Glomerular visceral epithelial cell (primary cell): ENCODE measurements at regions not wholly inside any gene's neighbourhood (a gene's known extent, or its start where the extent isn't known, plus 50 kb on each side); places are given as distances from the start of the nearest gene placed in this dataset.

Experiments
- DNase-seq: peaks from one replicate; pipeline ENCODE4 v3.0.0-alpha.2; 2016; ENCODE audit errors: extremely low spot score

DNA sequence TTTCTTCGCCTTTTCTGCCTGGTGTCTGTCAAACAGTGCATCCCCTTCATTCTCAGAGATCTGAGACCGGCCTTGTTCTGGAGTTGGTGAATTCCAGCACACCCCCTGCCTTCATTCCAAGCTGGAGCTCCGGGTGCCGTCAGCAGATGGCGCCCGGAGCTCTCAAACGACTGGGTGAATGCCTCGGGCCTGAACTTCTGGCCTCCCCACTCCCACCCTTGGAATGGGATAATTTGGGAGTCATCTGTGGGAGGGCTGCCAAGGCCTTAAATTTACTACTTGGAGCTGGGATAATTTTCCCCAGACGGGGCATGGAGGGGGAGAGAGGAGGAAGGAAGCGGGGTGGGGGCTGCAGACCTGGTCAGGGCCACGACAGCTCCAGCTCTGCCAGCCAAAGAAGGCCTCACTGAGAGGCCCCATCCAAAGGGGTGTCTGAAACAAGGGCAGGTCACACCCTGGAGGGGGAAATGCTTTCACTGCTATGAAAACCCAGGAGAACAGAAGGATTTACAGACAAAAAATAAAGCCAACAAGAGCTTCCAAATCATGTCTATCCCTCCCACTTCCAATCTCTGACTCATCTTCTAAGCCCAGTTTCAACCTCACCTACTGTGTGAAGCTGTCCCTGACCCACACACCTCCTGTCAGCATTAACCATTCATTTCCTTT is 187.9 kb downstream of the OPA1 start:
- peak; percentile 77 for DNase-seq

DNA sequence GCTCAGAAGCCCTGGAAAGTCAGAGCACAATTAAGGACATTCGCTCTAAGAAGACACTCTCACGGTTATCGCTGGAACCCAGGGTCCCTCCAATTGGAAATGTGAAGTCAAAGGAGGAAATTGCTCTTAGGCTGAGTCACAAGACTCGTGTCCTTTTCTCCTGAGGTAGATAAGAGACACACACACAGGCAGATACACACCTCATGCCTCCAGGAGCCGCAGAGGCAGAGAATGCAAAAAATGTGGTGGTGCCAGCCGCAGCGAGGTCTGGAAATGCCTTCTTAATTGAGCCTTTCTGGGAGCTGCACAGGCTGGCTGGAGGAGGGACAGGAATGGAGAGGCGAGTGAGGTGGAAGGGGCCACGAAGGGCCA is 189.3 kb downstream of the OPA1 start:
- peak; percentile 93 for DNase-seq

DNA sequence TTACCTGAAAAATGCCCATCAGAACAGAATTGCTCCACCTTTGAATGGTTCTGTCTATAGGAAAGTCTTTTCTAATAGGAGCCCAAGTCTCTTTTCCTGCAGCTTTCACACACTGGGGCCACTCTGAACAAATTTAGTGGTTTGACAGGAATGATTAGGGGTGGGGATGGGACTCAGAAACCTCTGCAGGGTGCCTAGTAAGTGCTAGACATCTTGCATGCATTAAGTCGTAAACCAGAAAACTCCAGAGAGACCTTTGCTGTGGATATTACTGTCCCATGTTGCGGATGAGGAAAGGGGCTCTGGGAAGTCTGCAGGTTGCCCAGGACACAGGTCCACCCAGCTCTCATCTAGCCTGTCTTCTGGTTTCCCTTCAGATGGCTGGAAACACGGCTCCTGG is 189.7 kb downstream of the OPA1 start:
- no peak for DNase-seq

DNA sequence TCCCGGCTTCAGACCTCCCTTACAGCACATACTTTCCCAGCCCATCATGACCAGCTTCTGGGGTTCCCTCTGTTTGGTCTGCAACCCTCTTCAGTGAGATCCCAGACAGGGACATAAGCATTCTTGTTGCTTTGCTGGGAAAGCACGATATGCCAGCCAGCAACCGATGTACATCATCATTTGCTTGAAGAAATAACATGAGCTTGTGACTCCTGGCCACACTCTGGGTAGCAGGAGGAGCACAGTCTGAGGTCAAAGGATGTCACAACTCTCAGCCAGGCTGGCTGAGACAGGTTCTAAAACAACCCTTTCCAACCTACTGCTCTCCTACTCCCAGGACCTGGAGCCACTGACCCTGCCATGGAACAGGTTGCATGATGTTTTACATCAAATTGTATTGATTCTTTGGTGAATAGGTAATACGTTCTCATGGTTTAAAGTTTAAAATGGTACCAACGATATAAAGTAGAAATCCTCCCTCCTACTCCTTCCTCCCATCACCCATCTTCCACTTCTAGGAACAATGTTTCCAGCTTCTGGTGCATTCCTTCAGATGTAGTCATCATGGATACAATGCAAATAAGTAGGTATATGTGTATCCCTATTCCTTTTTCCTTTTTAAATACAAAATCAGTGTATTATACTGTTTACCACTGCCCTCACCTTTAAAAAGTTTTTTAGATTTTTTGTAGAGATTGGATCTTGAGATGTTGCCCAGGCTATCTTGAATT is 190.3 kb downstream of the OPA1 start:
- DNase-seq, result peak; percentile 39

DNA sequence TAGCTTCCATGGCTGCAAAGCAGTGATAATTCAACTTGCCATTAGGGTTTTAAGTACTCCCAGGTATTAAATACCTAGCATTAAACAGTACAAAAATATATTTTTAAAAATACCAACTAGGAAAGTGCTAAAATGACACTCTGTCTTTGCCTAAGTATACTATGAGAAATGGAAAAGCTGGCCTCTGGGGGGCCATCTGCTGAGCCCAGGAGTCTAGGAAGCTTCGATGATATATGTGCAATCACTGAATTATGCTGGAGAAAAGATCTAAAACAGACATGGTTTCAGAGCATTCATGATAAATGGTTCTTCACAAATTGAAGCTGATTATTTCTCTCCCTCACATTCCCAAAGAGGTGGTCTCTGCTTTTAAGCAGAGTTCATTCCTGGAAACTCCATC is 191.8 kb downstream of the OPA1 start:
- DNase-seq, result no peak

DNA sequence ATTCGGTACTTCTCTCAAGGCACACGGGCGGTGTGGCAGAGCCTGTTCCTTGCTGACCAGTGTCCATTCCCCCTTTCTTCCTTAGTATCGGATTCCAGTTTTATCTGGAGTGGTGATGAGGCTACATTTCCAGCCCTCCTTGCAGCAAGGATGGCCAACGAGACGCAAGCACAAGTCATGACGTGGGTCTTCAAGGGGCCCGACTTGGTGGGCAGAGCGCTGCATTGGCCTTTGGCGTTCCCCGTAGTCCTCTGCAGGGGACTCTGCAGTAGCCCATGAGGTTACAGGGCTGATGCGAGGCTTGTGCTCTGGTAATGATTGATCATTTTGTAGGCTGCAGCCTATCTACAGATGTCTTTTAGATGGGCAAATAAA is 194.5 kb downstream of the OPA1 start:
- no peak for DNase-seq

DNA sequence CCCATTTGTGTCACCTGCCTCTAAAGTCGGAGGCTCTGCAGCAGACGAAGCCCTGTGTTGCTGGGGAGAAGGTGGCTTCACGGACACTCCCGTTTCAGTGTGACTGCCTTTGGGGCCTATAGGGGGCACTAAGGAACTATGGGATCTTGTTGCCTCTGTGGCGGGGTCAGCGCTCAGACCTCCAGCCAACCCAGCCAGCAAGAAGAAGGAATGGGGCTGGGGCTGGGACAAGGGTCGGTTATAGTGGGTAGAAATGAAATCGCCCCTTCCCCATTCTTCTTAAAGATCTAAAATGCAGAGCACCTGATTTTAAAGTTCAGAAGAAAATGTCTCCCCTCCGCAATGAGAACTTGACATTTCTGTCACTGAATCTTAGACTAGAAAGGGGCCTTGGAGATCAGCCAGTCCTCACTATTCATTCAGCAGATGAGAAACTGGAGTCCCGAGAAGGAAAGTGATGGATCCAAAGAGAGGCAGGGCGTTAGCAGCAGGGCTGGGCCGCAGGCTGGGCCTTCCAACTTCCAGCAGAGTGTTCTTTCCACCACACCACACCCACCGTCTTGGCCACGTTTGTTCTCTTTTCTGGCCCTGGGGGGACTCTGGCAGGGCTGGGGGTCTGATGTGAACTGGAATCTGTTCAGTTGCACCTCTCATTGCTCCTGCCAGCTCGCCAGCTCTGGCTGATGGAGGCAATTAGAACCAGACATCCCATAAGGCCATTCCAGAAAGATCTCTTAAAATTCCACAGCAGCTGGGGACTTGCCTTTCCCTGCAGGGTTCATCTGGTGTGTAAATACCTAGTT is 195.4 kb downstream of the OPA1 start:
- DNase-seq, result peak; percentile 51

DNA sequence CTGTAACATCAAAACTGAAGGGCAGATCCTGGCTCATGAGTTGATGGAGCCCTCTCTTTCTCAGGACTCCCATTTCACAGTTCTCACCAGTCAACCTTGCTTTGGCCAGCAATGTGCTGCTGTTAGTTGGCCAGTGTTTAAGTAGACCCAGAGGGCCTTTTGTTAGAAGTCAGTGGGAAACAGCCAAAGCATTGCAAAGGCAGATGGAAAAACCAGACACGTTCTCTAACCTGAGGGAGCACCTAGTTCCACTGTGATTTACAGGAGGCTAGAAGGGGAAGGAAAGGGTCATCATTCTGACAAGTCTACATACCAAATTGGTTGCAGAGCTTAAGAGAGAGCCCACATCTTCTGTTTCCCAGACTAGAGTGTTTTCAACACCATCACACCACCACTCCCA is 196.4 kb downstream of the OPA1 start:
- DNase-seq, result no peak

DNA sequence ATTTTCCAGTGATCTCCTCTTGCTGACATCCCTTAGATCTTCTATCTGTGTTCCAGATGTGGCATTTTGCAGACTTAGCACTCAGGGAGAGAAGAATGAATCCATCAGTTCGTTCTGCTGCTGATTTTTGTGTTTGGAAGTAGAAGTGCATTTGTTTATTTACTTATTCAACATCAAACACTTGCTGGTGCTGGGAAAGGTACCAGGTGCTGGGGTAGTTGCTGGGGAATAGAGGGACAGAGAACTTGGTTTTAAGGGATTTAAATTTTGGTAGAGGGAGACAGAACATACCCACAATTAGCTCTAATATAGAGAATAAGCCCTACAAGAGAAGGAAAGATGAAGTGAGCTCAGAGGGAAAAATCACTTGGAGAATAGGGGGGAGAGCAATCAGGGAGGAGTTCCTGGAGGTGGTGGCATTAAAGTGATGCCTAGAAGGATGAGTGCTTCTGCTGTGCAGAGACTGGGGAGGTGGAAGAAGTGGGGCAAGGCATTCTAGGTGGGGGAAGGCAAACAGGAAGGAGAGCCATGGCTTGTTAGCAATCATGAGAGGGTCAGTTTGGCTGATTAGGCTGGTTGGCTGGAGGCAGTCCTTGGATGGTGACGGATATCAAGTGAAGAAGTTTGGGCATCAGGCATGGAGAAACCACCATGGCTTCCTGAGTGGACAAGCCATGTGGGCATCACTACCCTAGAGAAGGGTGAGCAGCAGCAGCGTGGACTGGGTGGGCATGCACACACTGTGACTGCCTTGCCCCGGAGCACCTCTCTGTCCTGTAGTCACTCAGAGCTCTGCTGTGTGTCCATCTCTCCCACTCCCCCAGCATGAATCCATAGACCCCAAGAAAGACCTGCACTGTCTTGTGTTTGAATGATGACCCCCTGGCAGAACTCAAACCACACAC is 197.3 kb downstream of the OPA1 start:
- DNase-seq, result no peak

DNA sequence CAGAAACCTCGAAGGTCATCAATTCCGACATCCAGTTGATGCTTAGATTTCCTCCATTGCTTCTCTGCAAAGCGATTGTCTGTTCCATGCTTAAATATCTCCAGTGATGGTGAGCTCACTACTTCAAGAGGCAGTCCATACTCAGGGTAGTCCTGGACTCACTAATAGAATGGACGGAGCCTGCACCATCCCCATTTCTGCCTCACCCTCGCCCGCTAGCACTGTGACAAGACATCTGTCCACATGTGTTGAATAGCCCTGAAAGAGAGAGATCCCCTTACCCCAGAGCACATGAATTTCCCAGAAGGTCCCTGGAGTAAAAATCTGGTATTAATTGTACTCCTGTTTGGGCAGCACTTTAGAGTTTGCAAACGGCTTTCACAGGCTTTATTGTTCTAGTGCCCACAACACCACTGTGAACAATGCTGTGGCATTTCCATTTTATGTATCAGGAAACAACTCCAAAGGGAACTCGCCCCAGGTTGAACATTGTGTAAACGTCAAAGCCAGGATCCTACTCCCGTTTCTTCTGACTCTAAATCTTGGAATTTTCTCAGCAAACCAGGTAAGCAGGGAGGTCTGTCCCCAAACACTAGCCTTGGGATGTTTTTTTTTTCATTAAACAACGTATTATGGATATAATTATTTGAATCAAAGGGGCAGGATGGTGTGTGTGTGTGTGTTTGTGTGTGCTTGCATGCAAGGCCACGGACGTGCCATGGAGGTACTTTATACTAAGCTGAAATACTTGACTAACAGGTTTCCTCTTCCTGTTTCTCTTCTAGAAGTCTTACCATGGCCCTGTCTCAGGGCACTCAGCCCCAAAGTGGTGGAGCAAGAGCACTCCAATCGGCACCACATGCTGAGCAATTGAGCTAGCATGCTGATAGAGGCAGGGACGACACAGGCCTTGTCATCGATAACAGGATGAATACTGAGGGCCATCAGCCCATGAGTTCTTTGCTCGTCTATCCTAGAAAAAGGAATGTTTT is 198.3 kb downstream of the OPA1 start:
- no peak for DNase-seq

DNA sequence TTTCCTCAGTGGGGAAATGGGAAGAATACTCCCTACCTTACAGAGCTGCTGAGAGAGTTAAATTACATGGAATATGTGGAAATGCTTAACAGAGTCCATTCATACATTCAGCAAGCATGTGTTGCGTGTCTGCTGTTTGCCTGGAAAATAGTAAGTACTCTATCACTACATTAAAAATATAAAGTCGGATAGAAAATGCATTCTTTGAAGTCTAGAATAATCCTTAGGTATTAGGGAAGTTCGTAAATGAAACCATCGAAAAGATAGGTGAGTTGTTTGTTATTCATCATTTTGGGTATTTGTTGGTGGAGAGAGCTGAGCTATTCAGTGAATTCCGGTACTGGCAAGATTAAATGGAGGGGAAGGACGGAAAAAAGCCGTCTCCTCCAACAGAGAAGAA is 200.1 kb downstream of the OPA1 start:
- no peak for DNase-seq

DNA sequence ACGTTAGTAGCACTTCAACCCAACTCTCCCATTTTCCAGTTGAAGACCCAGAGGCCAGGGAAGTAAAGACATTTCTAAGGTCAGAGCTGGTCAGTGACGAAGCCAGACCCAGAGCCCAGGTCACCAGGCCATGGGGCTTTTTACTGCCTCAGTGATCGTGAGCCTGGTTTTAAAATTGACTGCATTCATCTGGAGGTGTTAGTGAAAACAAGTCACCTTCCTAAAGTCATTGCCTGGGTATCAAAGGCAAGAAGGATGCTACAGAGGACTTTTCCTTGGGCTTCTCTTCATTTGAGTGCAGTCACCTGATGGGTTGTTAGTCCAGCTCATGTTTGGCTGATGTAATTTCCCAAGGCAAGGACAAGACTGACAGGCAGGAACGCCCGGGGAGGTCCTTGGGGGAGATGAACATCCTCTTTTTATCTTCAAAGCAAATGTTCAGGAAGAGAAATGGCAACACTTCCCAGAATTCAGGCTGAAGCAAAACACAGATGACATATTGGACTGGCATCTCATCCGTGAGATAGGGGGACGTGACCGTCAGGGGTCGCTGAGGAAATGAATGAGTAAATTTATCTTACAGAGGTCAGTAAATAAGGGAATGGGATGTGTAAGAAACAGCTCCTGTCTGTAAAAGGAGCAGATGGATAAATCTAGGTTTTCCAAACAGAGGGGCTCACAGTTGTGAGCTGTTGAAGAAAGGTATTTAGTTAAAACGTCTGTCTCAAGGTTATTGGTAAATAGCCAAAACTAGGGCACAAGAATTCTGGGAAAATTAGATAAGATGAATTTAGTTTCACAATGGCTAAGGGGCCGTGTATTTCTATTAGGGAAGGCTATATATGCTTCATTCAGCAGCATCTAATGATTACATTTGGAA is 201.2 kb downstream of the OPA1 start:
- DNase-seq, result no peak

DNA sequence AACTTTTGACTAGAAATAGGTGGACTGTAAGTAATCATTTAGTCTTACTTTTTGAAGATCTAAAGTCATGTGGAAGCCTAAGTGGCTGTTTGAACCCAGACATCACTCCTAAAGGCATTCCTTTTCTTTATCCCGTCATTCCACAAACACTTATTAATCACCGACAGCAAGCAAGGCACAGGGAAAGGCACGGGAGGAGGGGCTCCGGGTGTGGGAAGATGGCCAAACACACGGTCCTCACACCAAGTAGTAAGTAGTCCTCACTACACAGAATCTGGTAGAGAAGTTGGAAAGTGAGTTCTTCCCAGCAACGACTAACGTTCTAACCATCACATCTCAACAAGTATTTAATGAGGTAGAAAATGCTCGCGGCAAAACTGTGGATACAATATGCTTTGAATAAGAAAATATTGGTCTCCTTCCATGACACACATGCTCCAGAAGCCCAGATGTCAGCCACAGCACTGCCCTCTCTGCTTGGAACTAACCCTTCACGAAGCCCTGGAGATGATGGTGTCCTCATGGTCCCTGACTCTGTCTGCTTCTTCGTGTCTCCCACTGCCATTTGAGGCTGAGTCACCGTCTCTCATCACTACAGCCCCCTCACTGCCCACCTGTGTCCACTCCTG is 202.2 kb downstream of the OPA1 start:
- no peak for DNase-seq

DNA sequence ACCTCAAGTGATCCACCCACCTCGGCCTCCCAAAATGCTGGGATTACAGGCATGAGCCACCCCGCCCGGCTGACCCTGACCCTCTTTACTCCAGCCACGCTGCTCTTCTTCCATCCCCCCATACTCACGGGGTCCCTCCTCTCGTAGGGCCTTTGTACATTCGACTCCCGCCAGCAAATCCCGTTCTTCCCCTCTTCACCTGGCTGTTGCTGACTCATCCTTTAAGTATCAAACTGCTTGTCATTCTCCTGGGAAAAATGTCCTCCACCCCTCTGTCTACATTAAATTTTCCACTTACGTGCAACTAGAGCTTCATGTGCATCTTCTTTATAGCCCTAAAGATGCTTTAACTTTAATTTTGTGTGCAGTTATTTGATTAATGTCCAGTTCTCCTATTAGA is 203.1 kb downstream of the OPA1 start:
- no peak for DNase-seq

DNA sequence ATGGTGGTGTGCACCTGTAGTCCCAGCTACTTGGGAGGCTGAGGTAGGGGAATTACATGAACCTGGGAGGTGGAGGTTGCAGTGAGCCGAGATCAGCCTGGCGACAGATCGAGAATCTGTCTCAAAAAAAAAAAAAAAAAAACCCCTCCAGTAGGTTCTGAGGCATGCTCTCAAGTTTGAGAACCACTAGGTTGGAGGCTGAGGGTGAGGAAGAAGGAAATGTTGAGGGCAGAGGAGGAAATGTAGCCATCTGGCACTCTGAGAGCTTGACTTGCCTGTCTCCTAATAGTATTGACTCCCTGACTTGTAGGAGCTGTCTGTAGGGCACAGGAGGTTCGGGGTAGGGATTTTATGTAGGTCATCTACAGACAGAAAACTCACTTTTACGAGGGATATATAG is 204.6 kb downstream of the OPA1 start:
- no peak for DNase-seq

DNA sequence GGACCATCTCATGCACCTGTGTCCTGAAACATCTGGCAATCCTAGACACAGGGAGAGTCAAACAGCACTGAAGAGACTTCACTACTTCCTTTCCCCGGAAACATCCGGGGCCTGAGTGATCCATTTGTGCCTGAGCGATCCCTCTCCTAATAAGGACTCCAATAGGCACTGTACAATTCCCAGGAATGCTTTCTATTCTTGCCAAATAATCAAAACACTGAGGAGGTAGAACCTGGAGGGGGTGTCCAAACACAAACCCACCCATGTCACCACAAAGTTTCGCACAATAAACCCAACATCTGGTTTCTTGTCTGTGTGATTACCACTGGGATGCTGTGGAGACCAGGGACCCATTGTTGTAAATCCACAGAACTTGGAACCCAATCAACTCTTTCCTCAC is 205.0 kb downstream of the OPA1 start:
- no peak for DNase-seq

DNA sequence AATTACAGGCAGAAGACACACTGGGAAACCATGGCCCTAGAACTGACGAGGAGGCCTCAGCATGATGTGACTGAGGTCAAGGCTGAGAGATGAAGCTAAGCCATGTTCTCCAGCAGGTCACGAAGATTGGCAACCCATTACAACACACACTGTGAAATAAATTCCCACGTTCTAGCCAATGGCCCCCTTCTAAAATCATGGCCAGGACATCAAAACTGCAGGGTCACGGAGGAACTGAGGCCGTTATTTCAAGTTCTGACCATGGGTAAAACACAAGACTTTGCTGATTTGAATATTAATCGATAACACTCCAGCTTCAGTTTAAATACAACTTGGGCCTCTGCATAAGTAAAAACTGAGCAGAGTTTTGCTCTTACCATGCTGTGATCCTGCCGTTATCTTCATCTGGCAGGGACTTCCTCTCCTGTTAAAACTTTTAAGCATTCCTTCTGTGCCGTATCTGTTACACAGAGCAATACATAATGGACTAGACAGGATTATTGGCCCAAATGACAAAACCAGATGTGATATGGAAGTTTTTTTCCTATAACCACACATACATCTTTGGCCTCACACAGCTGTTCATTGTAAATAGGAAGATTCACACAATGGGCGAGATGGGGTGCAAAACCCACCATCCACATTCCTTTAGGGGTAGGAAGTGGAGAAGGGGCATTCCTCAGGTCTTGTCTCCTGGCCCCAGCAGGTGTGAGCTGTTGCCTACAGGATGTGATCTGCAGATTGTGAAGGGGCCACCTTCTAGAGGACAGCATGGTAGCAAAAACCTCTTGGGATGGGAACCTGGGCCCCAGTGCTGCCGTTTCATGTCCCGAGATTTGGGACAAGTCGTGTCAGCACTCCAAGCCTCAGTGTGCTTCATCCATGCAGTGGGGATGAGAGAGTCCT is 207.4 kb downstream of the OPA1 start:
- no peak for DNase-seq

DNA sequence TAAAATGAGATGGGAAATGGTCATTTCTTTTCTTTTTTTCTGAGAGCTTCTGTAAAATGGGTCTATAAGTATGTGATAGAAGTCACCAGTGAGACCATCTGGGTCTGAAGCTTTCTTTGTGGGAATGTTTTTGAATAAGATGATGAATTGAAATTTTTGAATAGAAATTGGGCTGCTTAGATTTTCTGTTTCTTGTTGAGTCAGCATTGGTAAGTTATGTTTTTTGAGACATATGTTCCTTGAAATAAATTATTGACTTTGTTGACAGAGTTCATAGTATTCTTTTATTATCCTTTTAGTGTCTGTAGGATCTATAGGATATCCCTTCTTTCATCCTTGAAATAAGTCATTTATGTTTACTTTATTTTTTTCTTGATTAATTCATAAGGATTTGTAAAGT is 208.1 kb downstream of the OPA1 start:
- no peak for DNase-seq
